Mesendoderm (in vitro differentiated cells): ENCODE measurements at regions not wholly inside any gene's neighbourhood (a gene's known extent, or its start where the extent isn't known, plus 50 kb on each side); places are given as distances from the start of the nearest gene placed in this dataset.

ENCODE experiments used
- DNase-seq: peaks from one replicate; pipeline ENCODE4 v3.0.0; 2013
- H2AK5ac ChIP-seq: 2 replicates; pipeline ENCODE4 v1.6.1; 2013; ENCODE audit warnings: low read length, inconsistent platforms
- H2BK120ac ChIP-seq: 2 replicates; pipeline ENCODE4 v1.6.1; 2013; ENCODE audit warnings: low read depth, mild to moderate bottlenecking, low read length, moderate library complexity, mixed read lengths
- H2BK15ac ChIP-seq: replicated peaks from 2 replicates; pipeline ENCODE4 v1.6.1; 2013; ENCODE audit warnings: low read depth, mild to moderate bottlenecking, moderate library complexity
- H2BK5ac ChIP-seq: 2 replicates; pipeline ENCODE4 v1.6.1; 2013; ENCODE audit warnings: low read length, inconsistent platforms
- H3K18ac ChIP-seq: 2 replicates; pipeline ENCODE4 v1.6.1; 2013; ENCODE audit warnings: mild to moderate bottlenecking, low read length, mixed read lengths
- H3K23ac ChIP-seq: one replicate; pipeline ENCODE4 v1.6.1; 2013; ENCODE audit warnings: low read length
- H3K27ac ChIP-seq: 2 replicates; pipeline ENCODE4 v1.5.1; 2013; ENCODE audit warnings: low read depth, mild to moderate bottlenecking, inconsistent platforms, low read length, moderate library complexity
- H3K27me3 ChIP-seq: 2 replicates; pipeline ENCODE4 v1.6.1; 2013; ENCODE audit warnings: low read length, control low read depth, mild to moderate bottlenecking, inconsistent platforms; ENCODE audit not compliant: insufficient read depth, poor library complexity
- H3K36me3 ChIP-seq: 2 replicates; pipeline ENCODE4 v1.6.1; 2013; ENCODE audit warnings: low read length, inconsistent platforms; ENCODE audit not compliant: control insufficient read depth, insufficient read depth
- H3K4ac ChIP-seq: one replicate; pipeline ENCODE4 v1.6.1; 2013; ENCODE audit warnings: low read depth, mild to moderate bottlenecking, low read length, moderate library complexity
- H3K4me1 ChIP-seq: 2 replicates; pipeline ENCODE4 v1.6.1; 2013; ENCODE audit warnings: low read depth, low read length, inconsistent platforms; ENCODE audit not compliant: control insufficient read depth
- H3K4me2 ChIP-seq: 2 replicates; pipeline ENCODE4 v1.6.1; 2013; ENCODE audit warnings: low read length
- H3K4me3 ChIP-seq: 2 replicates; pipeline ENCODE4 v1.5.1; 2013; ENCODE audit warnings: mild to moderate bottlenecking, low read length
- H3K56ac ChIP-seq: one replicate; pipeline ENCODE4 v1.6.1; 2013; ENCODE audit warnings: low read length
- H3K79me1 ChIP-seq: 2 replicates; pipeline ENCODE4 v1.6.1; 2013; ENCODE audit warnings: low read length, inconsistent platforms
- H3K79me2 ChIP-seq: 2 replicates; pipeline ENCODE4 v1.6.1; 2013; ENCODE audit warnings: mild to moderate bottlenecking, low read length; ENCODE audit not compliant: control insufficient read depth, insufficient read depth
- H3K9ac ChIP-seq: 2 replicates; pipeline ENCODE4 v1.6.1; 2013; ENCODE audit warnings: low read length, inconsistent platforms
- H4K5ac ChIP-seq: one replicate; pipeline ENCODE4 v1.6.1; 2013; ENCODE audit warnings: low read length
- H4K8ac ChIP-seq: one replicate; pipeline ENCODE4 v1.6.1; 2013; ENCODE audit warnings: low read depth, mild to moderate bottlenecking, control low read depth, low read length, moderate library complexity
- WGBS: extraction: QIAGEN DNeasy Blood & Tissue Kit; methylation state at CpG from one replicate; pipeline ENCODE4 v1.1.7; 2013; ENCODE audit warnings: low lambda C conversion rate, missing lambda C conversion rate; ENCODE audit not compliant: insufficient coverage; ENCODE audit errors: extremely low coverage; 5-methylcytosine and 5-hydroxymethylcytosine counted together

- no peak overlapping the region for H3K4ac ChIP-seq
- no peak overlapping the region for H2BK15ac ChIP-seq
- WGBS = no CpG with 5 or more reads among the region's 1 CpG
- no peaks in the 10 kb centered on the region for H3K4me1 ChIP-seq
- H2BK5ac ChIP-seq = no peak overlapping the region
- DNase-seq = no peak
- H3K79me2 ChIP-seq = no peaks in the 10 kb centered on the region
- no peaks in the 10 kb centered on the region for H3K27me3 ChIP-seq
- no peak overlapping the region for H2BK120ac ChIP-seq
- H3K9ac ChIP-seq = no peak overlapping the region
- no peak overlapping the region for H3K27ac ChIP-seq
- no peak overlapping the region for H2AK5ac ChIP-seq
- H3K4me3 ChIP-seq = no peak overlapping the region
- H3K18ac ChIP-seq = no peak overlapping the region
- H3K36me3 ChIP-seq = no peaks in the 10 kb centered on the region
- H3K4me2 ChIP-seq = no peak overlapping the region
- H3K23ac ChIP-seq = no peak overlapping the region
- H4K5ac ChIP-seq = no peak overlapping the region
- H3K56ac ChIP-seq = no peak overlapping the region
- no peak overlapping the region for H4K8ac ChIP-seq
- no peaks in the 10 kb centered on the region for H3K79me1 ChIP-seq
These were observed 191.7 kb upstream of the RNF32 start for GRCh38 chr7:156448918-156449317.

- Histone ChIP-seq H3K79me2 (no peaks in the 10 kb centered on the region), H3K27ac (no peak overlapping the region), H3K23ac (no peak overlapping the region), H2BK120ac (no peak overlapping the region), H3K36me3 (no peaks in the 10 kb centered on the region), H3K79me1 (no peaks in the 10 kb centered on the region), H3K18ac (no peak overlapping the region), H3K27me3 (no peaks in the 10 kb centered on the region), H3K56ac (no peak overlapping the region), H3K4me2 (no peak overlapping the region), H2BK15ac (no peak overlapping the region), H2AK5ac (no peak overlapping the region), H3K4me3 (no peak overlapping the region), H3K4me1 (no peaks in the 10 kb centered on the region), H3K4ac (no peak overlapping the region), H3K9ac (no peak overlapping the region), H2BK5ac (no peak overlapping the region), H4K5ac (no peak overlapping the region), H4K8ac (no peak overlapping the region)
- no peak for DNase-seq
These were observed 193.6 kb upstream of the RNF32 start for GRCh38 chr7:156446990-156447389.

- Histone ChIP-seq H3K18ac (no peak overlapping the region), H3K79me1 (no peaks in the 10 kb centered on the region), H3K4me1 (no peaks in the 10 kb centered on the region), H4K8ac (no peak overlapping the region), H3K27me3 (no peaks in the 10 kb centered on the region), H2AK5ac (no peak overlapping the region), H3K56ac (no peak overlapping the region), H3K4ac (no peak overlapping the region), H3K23ac (no peak overlapping the region), H3K4me3 (no peak overlapping the region), H3K36me3 (no peaks in the 10 kb centered on the region), H3K4me2 (no peak overlapping the region), H3K27ac (no peak overlapping the region), H2BK120ac (no peak overlapping the region), H3K9ac (no peak overlapping the region), H4K5ac (no peak overlapping the region), H3K79me2 (no peaks in the 10 kb centered on the region), H2BK15ac (no peak overlapping the region), H2BK5ac (no peak overlapping the region)
- WGBS = no CpG with 5 or more reads among the region's 16 CpGs
- DNase-seq = no peak
These were observed 194.4 kb upstream of the RNF32 start for GRCh38 chr7:156445997-156446761.

- Histone ChIP-seq H3K4me3 (no peak overlapping the region), H3K23ac (no peak overlapping the region), H2AK5ac (no peak overlapping the region), H3K27ac (no peak overlapping the region), H2BK15ac (no peak overlapping the region), H3K79me1 (no peaks in the 10 kb centered on the region), H3K56ac (no peak overlapping the region), H3K4me2 (no peak overlapping the region), H2BK5ac (no peak overlapping the region), H3K9ac (no peak overlapping the region), H3K36me3 (no peaks in the 10 kb centered on the region), H3K27me3 (no peaks in the 10 kb centered on the region), H4K5ac (no peak overlapping the region), H3K4ac (no peak overlapping the region), H4K8ac (no peak overlapping the region), H3K4me1 (no peaks in the 10 kb centered on the region), H2BK120ac (no peak overlapping the region), H3K79me2 (no peaks in the 10 kb centered on the region), H3K18ac (no peak overlapping the region)
- no peak for DNase-seq
- WGBS = no CpG with 5 or more reads among the region's 10 CpGs
These were observed 198.1 kb upstream of the RNF32 start for GRCh38 chr7:156442516-156442915.

GRCh38 chr7:156440456-156440855 lies 200.1 kb upstream of the RNF32 start:
- WGBS = no CpG with 5 or more reads among the region's 13 CpGs
- Histone ChIP-seq H2AK5ac (no peak overlapping the region), H3K4ac (no peak overlapping the region), H4K5ac (no peak overlapping the region), H2BK15ac (no peak overlapping the region), H3K36me3 (no peaks in the 10 kb centered on the region), H3K27ac (no peak overlapping the region), H3K4me2 (no peak overlapping the region), H4K8ac (no peak overlapping the region), H3K9ac (no peak overlapping the region), H3K23ac (no peak overlapping the region), H3K79me2 (no peaks in the 10 kb centered on the region), H3K4me3 (no peak overlapping the region), H3K56ac (no peak overlapping the region), H3K18ac (no peak overlapping the region), H3K79me1 (no peaks in the 10 kb centered on the region), H3K27me3 (no peaks in the 10 kb centered on the region), H2BK5ac (no peak overlapping the region), H2BK120ac (no peak overlapping the region), H3K4me1 (no peaks in the 10 kb centered on the region)
- DNase-seq = no peak

GRCh38 chr7:156438011-156438410 lies 202.6 kb upstream of the RNF32 start:
- Histone ChIP-seq H3K56ac (no peak overlapping the region), H3K4me3 (no peak overlapping the region), H4K5ac (no peak overlapping the region), H3K4me1 (no peaks in the 10 kb centered on the region), H2BK15ac (no peak overlapping the region), H3K18ac (no peak overlapping the region), H3K4ac (no peak overlapping the region), H3K4me2 (no peak overlapping the region), H3K36me3 (no peaks in the 10 kb centered on the region), H3K9ac (no peak overlapping the region), H3K79me2 (no peaks in the 10 kb centered on the region), H4K8ac (no peak overlapping the region), H2BK120ac (no peak overlapping the region), H3K27me3 (no peaks in the 10 kb centered on the region), H2BK5ac (no peak overlapping the region), H3K23ac (no peak overlapping the region), H3K27ac (no peak overlapping the region), H2AK5ac (no peak overlapping the region), H3K79me1 (no peaks in the 10 kb centered on the region)
- no CpG with 5 or more reads among the region's 2 CpGs for WGBS
- DNase-seq = no peak
